Fibroblast of skin of back (primary cell): ENCODE measurements at regions not wholly inside any gene's neighbourhood (a gene's known extent, or its start where the extent isn't known, plus 50 kb on each side); places are given as distances from the start of the nearest gene placed in this dataset.

Experiments
- DNase-seq: peaks from one replicate; pipeline ENCODE4 v3.0.0-alpha.2; 2013

DNA sequence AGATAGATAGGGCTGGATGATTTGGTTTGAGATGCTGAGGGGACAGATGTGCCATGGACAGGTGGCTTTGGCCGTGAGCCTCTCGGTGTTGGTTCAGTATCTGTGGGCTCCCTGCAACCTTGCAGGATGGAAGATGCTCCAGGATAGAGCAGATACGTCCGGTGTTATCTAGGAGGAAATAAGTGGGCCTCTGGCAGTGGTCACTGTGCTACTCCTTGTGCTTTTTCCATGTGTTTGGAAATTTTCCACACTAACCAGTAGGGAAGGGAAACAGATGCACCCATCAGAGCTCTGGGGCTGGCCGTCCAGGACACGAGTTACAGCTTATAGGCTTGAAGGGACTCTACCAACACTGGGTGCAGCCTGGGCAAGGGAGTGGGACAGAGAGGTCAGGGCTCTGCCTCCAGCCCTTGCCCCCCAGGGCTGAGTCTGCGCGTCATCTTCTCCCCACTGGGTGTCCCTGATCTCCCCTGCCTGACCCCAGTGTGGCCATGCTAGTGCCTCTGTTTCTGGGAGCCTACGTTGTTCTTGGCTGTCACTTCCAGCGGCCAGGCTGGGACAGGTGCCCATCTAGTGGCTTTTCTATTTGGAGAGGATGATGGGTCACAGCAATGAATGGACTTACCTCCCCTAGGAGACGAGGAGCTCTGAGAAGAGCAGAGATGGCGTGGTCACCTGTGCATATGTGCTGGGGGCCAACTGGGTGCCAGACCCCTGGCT is 166.9 kb downstream of the SEC14L1 start:
- DNase-seq = no peak

DNA sequence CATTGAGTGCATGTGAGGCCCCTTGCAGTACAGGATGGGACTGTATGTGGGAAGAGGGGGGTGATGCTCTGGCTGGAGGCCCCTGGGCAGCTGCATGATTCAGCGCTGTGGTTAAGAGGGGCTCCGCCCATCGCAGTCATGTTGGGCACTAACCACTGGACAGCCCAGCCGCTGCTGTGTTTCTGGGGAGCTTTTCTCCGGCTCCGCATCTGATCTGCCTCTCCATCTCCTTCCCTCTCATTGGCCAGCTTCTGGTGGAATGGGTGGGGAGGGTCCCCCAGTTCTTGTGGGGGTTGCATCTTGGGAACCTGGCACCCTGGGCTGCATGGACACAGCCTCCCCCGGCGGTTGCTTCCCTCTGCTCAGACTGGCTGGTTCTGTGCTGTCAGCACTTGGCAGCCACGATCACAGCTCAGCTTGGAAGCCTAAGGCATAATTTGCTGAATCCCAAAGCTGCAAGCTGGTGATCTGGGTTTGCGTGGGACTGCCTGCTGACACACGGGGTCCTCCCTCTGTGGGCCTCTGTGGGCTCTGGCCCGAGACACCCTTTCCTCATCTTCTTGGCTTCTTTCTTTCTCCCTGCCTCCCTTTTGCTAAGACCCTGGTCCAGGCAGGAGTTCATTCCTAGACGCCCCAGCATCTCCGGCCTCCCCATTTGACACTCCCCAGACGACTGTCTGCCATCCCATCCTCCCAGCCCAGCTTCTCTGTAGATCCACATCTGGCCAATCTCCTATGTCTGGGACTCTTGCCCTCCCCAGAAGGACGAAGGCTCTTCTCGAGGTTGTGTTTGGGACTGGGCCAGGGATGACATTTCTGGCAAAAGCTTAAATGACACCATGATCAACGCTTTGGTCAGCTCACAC is 168.3 kb downstream of the SEC14L1 start:
- peak; percentile 84 for DNase-seq

DNA sequence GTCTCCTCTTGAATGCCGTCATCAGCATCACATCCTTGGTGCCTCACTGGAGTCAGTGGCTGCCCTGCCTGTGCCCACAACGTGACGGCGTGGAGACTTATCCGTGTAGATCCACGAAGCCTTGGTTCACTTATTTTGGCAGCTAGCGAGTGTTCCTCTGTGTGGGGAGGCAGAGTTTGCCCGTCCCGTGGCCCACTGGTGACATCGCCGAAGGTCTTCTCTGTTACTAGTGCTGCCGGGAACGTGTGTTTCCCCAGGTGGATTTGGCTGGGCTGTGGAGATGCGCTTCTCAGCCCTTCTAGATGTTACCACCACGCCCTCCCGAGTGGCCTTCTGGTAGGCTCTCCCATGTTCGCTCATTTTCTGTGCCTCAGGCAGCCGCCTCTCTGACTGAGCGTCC is 169.6 kb downstream of the SEC14L1 start:
- no peak for DNase-seq

DNA sequence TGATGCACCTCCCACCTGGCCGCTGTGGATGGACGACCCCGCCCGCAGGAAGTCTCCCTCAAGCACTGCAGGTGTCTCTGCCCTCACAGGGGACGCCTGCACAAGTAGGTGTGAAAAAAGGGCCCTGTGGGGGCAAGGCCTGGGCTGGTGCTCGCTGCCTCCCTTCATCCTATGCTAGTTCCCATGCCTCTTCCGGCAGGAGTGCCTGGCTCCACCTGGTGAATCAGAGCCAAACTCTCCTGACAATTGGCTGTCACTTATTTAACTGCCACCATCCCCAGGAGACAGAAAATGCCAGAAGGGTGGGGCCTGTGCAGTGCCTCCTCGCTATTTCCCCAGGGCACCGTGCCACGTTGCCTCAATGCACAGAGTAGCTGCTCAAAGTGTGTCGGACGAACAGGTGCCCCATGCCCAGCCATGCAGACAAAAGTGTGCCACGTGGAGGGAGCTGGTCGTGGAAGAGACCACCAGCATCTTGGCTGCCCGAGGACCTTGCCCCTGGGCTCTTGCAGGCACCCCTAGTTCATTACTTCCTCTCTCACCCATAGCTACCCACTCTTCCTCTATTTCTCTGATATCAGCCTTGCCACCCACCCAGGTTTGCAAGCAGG is 170.7 kb downstream of the SEC14L1 start:
- no peak for DNase-seq

DNA sequence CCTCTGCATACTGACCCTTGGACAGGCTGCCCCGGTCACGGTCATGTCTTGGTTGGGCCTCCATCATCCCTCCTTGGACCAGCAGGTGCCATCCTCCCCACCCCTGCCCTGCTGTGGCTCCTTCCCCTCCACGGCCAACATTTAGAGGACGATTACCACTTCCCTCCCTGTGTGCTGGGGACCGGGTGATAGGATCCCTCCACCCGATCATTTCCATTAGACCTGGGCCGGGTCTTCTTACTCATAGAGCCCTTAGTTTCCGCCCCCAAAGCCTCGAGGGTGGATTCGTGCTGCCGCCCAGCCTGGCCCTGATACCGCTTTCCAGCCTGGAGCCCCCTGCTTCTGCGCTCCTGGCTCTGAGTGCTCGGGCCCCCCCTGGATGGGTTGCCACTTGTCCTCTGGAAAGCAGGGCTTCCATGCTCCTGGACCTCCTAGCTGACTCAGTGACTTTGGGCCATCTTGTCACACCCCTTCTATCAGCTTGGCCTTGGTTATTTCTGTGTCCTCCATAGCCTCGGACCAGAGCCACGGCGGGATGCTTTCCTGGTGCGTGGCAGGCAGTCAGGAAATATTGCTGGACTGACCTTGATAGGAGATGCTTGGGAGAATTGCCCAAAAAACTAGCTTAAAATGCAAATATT is 171.4 kb downstream of the SEC14L1 start:
- no peak for DNase-seq

DNA sequence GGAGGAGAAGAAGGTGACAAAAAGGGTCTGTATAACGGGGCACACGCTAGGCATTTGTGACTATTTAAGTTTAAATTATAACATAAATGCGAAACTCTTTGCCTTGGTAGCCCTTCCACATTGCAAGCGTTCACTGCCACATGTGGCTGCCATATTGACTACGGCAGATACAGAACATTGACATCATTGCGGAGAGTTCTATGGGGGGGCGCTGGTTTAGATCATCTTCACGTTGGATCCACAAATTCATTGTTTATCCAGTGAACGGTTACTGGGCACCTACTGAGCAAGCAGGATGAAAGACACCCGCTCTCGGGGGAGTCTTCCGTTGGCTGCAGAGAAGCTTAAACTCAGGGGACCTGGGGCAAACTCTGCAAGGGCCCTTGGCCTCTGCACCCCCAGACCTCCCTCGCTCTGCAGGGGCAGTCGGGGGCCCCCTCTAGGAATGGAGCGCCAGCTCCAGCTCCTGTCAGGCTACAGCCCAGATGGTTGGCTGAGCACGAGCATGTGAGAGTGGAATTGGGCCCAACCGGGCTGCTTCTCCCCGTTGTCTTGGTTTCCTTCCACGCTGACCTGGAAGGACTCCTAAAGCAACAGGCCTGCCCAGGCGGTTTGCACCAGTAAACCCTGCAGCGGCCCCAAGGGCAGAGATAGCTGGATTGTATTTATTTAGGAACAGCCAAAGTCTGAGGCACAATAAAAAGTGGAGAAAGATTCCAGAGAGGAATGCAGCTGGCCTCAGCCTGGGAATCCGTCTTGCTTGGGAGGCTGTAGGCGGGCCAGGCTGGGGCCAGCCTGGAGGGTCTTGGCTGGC is 172.2 kb downstream of the SEC14L1 start:
- DNase-seq = peak; percentile 94

DNA sequence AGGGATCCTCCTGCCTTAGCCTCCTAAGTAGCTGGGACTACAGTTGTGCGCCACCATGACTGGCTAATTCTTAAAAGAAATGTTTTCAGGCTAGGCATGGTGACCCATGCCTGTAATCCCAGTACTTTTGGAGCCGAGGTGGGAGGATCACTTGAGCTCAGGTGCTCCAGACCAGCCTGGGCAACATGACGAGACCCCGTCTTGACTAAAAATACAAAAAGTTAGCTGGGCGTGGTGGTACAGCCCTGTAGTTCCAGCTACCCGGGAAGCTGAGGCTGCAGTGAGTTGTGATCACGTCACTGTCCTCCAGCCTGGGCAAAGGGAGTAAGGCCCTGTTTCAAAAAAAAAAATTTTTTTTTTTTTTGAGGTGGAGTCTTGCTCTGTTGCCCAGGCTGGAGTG is 173.1 kb downstream of the SEC14L1 start:
- no peak for DNase-seq

DNA sequence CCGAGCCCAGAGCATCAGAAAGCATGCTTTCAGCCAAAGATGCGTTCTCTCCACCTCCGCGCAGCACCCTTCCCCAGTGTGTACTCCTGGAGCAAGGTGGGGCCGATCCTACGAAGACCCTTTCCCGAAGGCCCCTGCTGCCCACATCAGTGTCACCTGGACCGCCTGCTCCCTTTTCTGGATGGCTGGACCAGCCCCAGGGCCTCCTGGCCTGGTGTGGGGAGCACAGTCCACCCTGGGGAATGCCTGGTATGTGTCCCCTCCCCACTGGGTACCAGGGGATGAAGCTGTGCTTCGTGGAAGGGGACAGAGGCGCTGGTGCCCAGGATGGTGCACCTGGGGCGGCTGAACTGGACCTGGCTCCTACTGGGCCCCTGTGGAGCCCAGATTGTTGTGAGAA is 173.8 kb downstream of the SEC14L1 start:
- no peak for DNase-seq

DNA sequence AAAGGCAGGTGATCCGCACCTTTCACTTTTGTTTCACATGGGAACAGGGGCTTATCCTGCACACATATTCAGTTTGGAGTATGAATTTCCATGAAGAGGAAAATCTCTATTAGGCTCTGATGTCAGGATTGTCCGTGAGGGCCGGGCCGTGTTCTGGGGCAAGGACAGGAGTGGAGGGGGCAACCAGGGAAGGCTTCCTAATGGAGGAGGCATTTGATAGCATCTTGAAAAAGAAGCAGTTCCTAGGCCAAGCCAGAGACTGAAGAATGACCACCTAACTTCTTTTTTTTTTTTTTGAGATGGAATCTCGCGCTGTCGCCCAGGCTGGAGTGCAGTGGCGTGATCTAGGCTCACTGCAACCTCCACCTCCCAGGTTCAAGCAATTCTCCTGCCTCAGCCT is 174.2 kb downstream of the SEC14L1 start:
- DNase-seq = no peak

DNA sequence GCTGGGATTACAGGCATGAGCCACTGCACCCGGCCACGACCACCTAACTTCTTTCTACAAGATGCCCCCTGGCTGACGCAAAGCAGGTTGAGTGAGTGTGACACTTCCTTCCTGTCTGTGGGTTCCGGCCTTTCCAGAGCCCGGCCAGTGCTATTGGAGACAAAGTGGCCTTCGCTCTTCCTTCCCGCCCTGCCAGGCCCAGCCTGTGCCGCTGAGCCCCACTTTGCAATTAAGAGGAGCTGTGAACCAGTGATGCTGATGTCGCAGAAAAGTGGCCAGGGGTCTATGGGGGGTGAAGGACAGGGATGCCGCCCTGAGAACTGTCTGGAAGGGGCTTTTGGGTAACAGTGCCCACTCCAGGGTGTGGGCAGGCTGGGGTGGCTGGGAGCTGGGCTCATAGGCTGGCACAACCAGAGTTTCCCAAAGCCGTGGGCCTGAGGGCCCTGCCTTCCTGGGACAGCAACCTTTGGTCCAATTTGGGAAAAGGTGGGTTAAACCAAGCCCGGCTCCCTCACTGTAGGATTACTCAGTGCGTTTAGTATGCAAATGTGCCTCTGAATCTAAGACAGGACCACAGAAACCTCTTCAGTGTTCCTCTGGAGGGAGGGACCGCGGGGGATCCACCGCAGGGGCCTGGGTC is 174.9 kb downstream of the SEC14L1 start:
- no peak for DNase-seq

DNA sequence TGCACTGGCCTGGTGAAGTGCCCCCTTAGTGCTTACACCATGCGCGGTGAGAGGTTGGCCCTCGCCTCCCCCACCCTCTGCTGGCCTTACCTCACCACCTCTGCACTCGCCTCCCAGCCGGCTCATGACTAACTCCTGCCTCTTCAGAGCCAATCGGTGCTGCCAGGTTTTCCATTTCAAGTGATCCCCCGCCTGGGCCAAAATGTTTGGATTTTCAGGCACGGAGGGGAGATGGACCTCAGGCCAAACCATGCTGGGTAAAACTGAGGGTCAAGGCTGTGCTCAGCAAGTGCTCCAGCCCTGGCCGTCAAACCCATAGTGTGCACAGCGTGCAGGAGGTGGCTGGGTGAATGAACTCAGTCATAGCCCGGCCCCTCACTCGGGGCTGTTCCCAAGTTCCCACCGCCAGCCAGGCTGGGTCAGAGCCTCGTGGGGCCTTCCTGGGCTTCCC is 175.4 kb downstream of the SEC14L1 start:
- peak; percentile 45 for DNase-seq

DNA sequence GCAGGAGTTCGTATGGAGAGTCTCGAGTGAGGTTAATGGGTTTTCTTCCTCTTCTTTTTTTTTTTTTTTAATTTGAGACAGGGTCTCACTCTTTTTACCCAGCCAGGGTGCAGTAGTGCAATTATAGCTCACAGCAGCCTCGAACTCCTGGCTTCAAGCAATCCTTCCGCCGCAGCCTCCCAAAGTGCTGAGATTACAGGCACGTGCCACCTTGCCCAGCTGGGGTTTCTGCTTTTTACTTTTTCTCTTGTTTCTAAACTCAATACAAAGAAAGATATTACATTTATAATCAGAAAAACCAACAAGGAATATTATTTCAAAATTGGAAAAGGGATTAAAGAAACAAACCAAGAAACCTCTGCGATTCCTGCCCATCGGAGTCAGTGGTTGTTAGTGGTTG is 175.9 kb downstream of the SEC14L1 start:
- DNase-seq = no peak

DNA sequence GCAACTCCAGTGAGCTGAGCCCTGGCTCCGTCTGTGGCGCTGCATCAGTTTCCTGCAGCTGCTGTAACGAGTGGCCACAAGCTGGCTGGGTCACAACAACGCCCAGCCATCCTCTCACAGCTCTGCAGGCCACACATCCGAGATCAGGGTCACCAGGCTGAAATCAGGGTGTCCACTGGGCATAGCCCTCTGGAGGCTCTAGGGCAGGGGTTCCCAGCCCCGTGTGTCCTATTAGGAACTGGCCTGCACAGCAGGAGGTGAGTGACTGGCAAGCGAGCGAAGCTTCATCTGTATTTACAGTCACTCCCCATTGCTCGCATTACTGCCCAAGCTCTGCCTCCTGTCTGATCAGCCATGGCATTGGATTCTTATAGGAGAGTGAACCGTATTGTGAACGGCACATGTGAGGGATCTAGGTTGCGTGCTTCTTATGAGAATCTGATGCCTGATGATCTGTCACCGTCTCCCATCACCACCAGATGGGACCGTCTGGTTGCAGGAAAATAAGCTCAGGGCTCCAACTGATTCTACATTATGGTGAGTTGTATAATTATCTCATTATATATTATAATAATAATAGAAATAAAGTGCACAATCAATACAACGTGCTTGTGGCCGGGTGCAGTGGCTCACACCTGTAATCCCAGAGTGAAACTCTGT is 176.5 kb downstream of the SEC14L1 start:
- no peak for DNase-seq

DNA sequence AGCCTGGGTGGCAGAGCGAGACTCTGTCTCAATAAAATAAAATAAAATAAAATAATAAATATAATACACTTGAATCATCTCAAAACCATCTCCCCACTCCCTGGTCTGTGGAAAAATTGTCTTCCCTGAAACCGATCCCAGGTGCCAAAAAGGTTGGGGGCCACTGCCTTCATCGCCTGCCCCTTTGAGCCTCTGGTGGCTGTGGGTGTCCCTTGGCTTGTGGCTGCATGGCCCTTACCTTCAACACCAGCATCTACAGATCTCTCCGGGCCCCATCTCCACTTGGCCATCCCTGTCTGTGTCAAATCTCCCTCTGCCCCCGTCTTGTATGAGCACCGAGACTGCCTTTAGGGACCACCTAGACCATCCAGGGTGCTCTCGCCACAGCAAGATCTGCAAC is 177.3 kb downstream of the SEC14L1 start:
- DNase-seq = no peak

DNA sequence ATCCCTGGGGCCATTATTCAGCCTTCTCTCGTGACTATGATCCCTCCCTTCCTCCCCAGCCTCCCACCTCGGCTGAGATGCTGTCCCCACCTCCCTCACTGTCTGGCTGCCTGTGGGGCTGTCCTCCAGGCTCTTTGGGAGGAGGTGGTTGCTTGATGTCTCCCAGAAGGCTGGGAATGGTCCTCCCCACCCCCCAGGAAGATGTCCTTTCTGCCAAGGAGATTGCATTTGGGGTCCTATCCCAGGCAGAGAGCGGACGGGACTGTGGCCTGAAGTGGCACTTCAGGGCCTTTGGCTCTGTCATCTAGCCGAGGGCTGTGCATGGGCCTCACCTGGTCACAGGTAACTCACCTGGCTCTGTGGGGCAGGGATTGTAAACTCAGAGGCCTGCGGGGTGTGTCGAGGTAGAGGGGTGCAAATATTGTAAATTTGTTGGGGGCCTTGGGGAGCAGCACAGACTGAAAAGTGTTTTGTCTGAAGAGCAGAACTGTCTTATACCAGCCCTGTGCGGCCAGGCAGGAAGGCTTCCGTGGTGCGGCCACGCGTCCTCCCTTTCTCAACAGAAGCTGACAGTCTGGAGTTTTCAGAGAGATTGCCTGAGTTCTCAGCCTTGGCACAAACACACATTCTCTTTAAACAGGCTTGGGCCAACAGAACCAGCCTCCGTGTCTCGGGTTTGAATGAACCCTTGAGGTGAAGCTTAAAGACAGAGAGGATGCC is 177.9 kb downstream of the SEC14L1 start:
- DNase-seq = peak; percentile 50

DNA sequence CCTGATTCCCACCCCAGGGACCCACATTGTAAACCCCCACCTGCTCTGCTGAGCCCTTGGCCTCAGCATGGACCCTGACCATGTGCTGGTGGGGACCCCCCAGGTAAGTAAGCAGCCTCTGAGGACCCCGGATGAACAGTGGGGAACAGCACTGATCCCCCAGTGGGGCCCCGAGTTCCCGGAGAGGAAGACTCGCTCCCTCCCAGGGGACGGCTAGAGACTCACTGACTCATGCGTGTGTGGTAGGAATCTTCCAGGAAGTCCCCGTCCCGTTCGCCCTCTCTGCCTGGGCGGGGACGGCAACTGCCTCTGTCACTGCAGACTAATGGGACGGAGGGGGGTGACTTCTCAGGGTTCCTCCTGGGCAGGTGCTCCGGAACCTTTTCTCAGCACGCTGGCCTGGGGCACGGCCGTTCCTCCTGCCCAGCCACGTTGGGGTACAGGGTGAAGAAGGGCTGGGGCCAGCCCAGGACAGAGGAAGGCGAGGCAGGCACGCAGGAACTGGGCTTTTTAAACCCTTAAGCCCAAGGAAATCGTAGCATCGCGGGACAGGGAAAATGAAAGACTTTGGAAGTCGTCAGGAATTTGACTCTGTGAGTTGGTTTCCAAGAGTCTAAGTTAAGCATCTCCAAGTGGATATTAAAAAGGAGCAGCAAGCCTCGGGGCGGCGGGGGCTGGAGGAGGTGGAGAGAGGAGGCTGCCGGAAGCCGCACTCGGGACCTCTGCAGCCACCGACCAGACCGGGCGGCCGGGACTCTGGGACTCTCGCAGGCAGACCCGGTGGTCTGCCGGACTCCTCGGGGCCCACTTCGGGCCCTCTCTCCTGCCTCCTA is 178.7 kb downstream of the SEC14L1 start:
- peak; percentile 95 for DNase-seq

DNA sequence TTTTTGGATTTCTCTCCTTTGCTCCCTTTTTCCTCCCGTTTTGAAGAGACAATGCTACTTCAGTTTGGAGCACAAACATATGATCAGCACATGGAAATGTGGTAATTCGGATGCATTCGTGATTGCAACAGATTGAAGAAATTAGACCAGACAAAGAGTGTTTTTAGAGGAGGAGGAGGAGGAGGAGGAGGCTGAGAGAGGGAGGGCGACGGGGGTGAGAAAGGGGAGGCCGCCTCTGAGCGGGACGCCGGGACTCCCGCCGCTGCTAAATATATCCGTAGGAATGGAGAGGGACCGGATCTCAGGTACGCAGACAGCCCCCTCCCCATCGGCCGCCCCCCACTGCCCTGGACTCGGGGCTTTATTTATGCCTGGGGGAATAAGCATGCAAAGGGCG is 179.3 kb downstream of the SEC14L1 start:
- DNase-seq = peak; percentile 59

DNA sequence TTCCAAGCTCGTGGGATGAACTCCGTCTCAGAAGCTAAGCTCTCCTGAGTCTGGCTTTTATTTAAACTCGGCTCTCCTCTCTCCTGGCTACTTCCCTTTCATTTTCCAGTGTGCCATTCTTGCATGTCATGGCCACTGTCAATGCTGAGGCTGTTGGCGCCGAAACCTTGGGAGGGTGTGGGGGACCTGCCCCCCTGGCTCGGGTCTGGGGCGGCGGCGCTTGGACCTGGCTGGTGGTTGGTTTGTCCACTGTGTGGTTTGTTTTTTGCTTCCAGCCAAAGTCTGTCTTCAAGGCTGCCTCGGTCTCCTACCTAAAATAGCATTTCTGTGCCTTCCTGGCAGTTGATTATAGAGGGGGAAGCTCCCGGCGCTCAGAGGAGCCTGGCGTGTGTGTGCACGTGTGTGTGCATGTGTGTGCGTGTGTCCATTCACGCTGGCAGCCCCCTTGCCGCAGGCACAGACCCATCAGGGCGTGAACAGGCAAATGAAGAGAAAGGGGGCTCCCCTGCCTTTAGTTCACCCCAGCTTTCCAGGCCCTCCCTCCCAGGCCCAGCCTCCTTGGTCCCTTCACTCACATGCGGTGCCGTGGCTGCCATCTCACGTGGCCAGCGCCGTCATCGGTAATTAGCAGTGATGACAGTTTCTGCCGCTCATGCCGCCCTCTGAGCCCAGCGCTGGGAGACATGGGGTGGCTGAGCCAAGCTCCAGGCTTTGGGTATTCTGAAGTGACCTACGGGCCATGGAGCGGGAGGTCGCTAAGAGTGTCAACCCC is 179.9 kb downstream of the SEC14L1 start:
- DNase-seq = peak; percentile 72
